OCI-LY3 (cell line): ENCODE measurements at regions not wholly inside any gene's neighbourhood (a gene's known extent, or its start where the extent isn't known, plus 50 kb on each side); places are given as distances from the start of the nearest gene placed in this dataset.

Experiments
- CTCF ChIP-seq: fragments of 200-600, 300-600 bp; sonication (generic); IDR thresholded peaks from 2 replicates; pipeline ENCODE4 v1.5.1; 2014; ENCODE audit warnings: antibody characterized with exemption, low read length, low read depth
- EZH2phosphoT487 ChIP-seq: fragments of 200-600 bp; shearing (Covaris generic); IDR thresholded peaks from 2 replicates; pipeline ENCODE4 v1.6.1; 2018; ENCODE audit warnings: antibody characterized with exemption, mixed run types, low read depth

GRCh38 chr5:129852747-129853352 is 51.4 kb upstream of the CHSY3 start:
- TF ChIP-seq CTCF (peak; percentile 87), EZH2phosphoT487 (no peak)
